ENCODE measurements at regions not wholly inside any gene's neighbourhood (a gene's known extent, or its start where the extent isn't known, plus 50 kb on each side); places are given as distances from the start of the nearest gene placed in this dataset.
"Not testable (repeated sequence)": the region's sequence is repeated elsewhere in the genome, so short reads cannot be mapped to it uniquely, and the experiment has no call there.

DNA sequence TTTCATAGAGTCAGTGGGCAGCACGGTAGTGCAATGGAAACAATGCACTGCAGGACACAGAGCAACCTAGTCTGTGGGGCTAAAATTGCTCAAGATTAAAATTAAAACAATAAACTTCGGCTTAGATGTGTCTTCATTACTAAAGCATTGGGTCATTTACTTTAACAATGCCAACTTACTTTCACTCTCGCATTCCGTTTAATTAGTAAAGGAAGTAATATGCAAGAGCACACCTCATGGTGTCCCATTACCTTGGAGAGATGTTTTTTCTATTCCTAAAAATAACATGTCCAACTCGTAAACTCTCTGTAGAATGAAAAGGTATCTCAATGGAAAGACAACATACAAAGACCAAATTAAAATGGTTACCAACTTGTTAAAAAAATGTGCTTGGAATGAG lies 738.4 kb downstream of the PCDH17 start:
- H3K36me3 ChIP-seq (ENCODE audit: control insufficient read depth, low read length), result no peaks in the 10 kb centered on the region
- no peaks in the 10 kb centered on the region for H4K20me1 ChIP-seq (ENCODE audit: control insufficient read depth, insufficient read depth, low read depth, low read length)
- H3K27ac ChIP-seq (ENCODE audit: low read depth, low read length), result no peak overlapping the region

DNA sequence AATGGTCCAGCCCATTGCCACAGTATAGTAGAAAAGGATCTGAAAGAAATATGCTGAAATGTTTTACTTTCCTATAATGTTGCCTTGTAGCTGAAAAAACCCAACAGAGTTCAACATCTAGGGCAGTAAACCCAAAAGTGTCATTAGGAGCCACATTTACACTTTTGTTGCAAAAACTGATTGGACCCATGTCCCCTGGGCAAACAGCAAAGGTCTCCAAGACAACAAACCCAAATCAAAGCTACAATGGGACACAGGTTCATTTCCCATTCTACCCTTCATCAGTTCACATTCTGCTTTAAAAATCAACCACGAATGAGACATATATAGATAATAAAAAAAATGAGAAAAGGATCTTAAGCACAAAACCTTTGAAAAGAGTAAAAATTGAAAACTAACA lies 744.8 kb downstream of the PCDH17 start:
- no peaks in the 10 kb centered on the region for H3F3A ChIP-seq (ENCODE audit: control insufficient read depth, insufficient read depth)
- H3K4me1 ChIP-seq (ENCODE audit: control insufficient read depth, low read length), result no peaks in the 10 kb centered on the region
- H3K27me3 ChIP-seq (ENCODE audit: control insufficient read depth, low read length), result no peaks in the 10 kb centered on the region
- no peaks in the 10 kb centered on the region for H4K20me1 ChIP-seq (ENCODE audit: control insufficient read depth, insufficient read depth, low read depth, low read length)
- no peak overlapping the region for H3K4me3 ChIP-seq (ENCODE audit: low read length)
- H3K4me2 ChIP-seq (ENCODE audit: low read length), result no peak overlapping the region
- no peaks in the 10 kb centered on the region for H3K36me3 ChIP-seq (ENCODE audit: control insufficient read depth, low read length)
- TF ChIP-seq EZH2phosphoT487 (IDR thresholded peaks at IDR 0.05; ENCODE audit: borderline replicate concordance, low read length), result no peak
- no peaks in the 10 kb centered on the region for H3K79me2 ChIP-seq (ENCODE audit: control insufficient read depth, low read length)
- H3K9me2 ChIP-seq (replicated peaks; ENCODE audit: control insufficient read depth, low read length), result no peaks in the 10 kb centered on the region
- no peak overlapping the region for H3K27ac ChIP-seq (ENCODE audit: low read depth, low read length)
- H3K9me3 ChIP-seq (ENCODE audit: control insufficient read depth, insufficient read depth, low read length), result no peaks in the 10 kb centered on the region

More for the DNA sequence above, 738.4 kb downstream of the PCDH17 start:
- Histone ChIP-seq H3K4me3 (ENCODE audit: low read length) (no peak overlapping the region), H3K4me2 (ENCODE audit: low read length) (no peak overlapping the region), H3F3A (ENCODE audit: control insufficient read depth, insufficient read depth) (no peaks in the 10 kb centered on the region), H3K27me3 (ENCODE audit: control insufficient read depth, low read length) (no peaks in the 10 kb centered on the region), H3K9me3 (ENCODE audit: control insufficient read depth, insufficient read depth, low read length) (no peaks in the 10 kb centered on the region), H3K9me2 (replicated peaks; ENCODE audit: control insufficient read depth, low read length) (no peaks in the 10 kb centered on the region), H3K4me1 (ENCODE audit: control insufficient read depth, low read length) (no peaks in the 10 kb centered on the region), H3K79me2 (ENCODE audit: control insufficient read depth, low read length) (no peaks in the 10 kb centered on the region)
- TF ChIP-seq, protein P1, sequence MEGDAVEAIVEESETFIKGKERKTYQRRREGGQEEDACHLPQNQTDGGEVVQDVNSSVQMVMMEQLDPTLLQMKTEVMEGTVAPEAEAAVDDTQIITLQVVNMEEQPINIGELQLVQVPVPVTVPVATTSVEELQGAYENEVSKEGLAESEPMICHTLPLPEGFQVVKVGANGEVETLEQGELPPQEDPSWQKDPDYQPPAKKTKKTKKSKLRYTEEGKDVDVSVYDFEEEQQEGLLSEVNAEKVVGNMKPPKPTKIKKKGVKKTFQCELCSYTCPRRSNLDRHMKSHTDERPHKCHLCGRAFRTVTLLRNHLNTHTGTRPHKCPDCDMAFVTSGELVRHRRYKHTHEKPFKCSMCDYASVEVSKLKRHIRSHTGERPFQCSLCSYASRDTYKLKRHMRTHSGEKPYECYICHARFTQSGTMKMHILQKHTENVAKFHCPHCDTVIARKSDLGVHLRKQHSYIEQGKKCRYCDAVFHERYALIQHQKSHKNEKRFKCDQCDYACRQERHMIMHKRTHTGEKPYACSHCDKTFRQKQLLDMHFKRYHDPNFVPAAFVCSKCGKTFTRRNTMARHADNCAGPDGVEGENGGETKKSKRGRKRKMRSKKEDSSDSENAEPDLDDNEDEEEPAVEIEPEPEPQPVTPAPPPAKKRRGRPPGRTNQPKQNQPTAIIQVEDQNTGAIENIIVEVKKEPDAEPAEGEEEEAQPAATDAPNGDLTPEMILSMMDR (IDR thresholded peaks at IDR 0.05; ENCODE audit: low read depth, low read length, poor library complexity, severe bottlenecking), result no peak
- no peak for TF ChIP-seq EZH2phosphoT487 (IDR thresholded peaks at IDR 0.05; ENCODE audit: borderline replicate concordance, low read length)

DNA sequence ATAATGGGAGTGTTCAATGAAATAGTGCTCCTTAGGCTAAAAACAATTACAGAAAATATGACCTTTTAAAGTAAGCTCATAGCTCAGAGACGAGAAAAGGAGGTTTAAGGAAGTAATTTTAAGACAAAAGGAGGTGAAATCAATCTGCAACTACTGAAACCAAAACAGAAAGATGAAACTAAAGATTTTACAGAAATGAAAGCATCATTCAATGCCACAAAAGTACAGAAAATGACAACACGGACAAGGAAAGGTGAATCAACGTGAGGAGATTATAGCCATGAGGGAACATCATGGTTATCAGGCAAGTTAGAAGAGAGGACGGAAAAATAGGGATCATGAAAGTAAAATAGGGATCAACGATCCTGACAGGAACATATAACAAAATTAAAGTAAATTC lies 745.2 kb downstream of the PCDH17 start:
- no peak overlapping the region for H3K4me2 ChIP-seq (ENCODE audit: low read length)
- H3K9me2 ChIP-seq (replicated peaks; ENCODE audit: control insufficient read depth, low read length), result no peaks in the 10 kb centered on the region
- no peaks in the 10 kb centered on the region for H3K4me1 ChIP-seq (ENCODE audit: control insufficient read depth, low read length)
- no peaks in the 10 kb centered on the region for H3K79me2 ChIP-seq (ENCODE audit: control insufficient read depth, low read length)
- no peak overlapping the region for H3K4me3 ChIP-seq (ENCODE audit: low read length)
- TF ChIP-seq EZH2phosphoT487 (IDR thresholded peaks at IDR 0.05; ENCODE audit: borderline replicate concordance, low read length), result no peak
- TF ChIP-seq, protein P1 (IDR thresholded peaks at IDR 0.05; ENCODE audit: low read depth, low read length, poor library complexity, severe bottlenecking), result no peak
- no peaks in the 10 kb centered on the region for H3K9me3 ChIP-seq (ENCODE audit: control insufficient read depth, insufficient read depth, low read length)
- H3K27me3 ChIP-seq (ENCODE audit: control insufficient read depth, low read length), result no peaks in the 10 kb centered on the region
- no peaks in the 10 kb centered on the region for H3K36me3 ChIP-seq (ENCODE audit: control insufficient read depth, low read length)
- H3K27ac ChIP-seq (ENCODE audit: low read depth, low read length), result no peak overlapping the region
- no peaks in the 10 kb centered on the region for H3F3A ChIP-seq (ENCODE audit: control insufficient read depth, insufficient read depth)
- H4K20me1 ChIP-seq (ENCODE audit: control insufficient read depth, insufficient read depth, low read depth, low read length), result no peaks in the 10 kb centered on the region

DNA sequence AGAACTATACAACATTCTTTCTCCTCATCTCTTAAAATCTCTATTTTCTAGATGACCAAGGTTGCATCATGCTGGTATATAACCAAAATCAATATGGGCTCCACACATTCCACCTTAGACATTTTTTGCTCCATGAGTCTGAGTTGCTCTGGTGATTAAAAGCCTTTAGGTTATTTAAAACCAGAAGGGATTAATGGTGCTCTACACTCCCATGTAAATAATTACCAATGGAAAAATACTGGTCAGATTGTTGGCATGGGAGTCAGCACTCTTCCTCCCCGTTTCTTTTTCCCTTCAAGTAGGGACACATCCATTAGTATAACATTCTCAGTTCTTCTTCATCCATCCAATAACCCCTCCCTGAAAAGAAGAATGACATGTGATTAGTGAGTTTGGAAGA lies 747.7 kb downstream of the PCDH17 start:
- Histone ChIP-seq H3F3A (ENCODE audit: control insufficient read depth, insufficient read depth) (no peaks in the 10 kb centered on the region), H3K9me2 (replicated peaks; ENCODE audit: control insufficient read depth, low read length) (no peaks in the 10 kb centered on the region), H3K27me3 (ENCODE audit: control insufficient read depth, low read length) (no peaks in the 10 kb centered on the region), H3K79me2 (ENCODE audit: control insufficient read depth, low read length) (no peaks in the 10 kb centered on the region), H3K27ac (ENCODE audit: low read depth, low read length) (no peak overlapping the region), H3K4me2 (ENCODE audit: low read length) (no peak overlapping the region), H3K9me3 (ENCODE audit: control insufficient read depth, insufficient read depth, low read length) (no peaks in the 10 kb centered on the region), H3K4me3 (ENCODE audit: low read length) (no peak overlapping the region), H4K20me1 (ENCODE audit: control insufficient read depth, insufficient read depth, low read depth, low read length) (no peaks in the 10 kb centered on the region), H3K36me3 (ENCODE audit: control insufficient read depth, low read length) (no peaks in the 10 kb centered on the region), H3K4me1 (ENCODE audit: control insufficient read depth, low read length) (no peaks in the 10 kb centered on the region)
- TF ChIP-seq, protein P1 (IDR thresholded peaks at IDR 0.05; ENCODE audit: low read depth, low read length, poor library complexity, severe bottlenecking), result no peak
- no peak for TF ChIP-seq EZH2phosphoT487 (IDR thresholded peaks at IDR 0.05; ENCODE audit: borderline replicate concordance, low read length)

DNA sequence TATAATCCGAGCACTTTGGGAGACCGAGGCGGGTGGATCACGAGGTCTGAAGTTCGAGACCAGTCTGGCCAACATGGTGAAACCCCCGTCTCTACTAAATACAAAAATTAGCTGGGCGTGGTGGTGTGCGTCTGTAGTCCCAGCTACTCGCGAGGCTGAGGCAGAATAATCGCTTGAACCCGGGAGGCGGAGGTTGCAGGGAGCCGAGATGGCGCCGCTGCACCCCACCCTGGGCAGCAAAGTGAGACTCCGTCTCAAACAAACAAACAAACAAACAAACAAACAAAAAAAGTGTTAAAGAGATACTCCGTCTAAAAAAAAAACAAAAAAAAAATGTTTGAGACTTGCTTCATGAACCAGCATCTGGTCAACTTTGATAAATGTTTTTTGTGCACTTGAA lies 753.8 kb downstream of the PCDH17 start:
- not testable (repeated sequence) for H3K4me2 ChIP-seq (ENCODE audit: low read length); H3K27me3 ChIP-seq (ENCODE audit: control insufficient read depth, low read length); H3K4me3 ChIP-seq (ENCODE audit: low read length); H3K27ac ChIP-seq (ENCODE audit: low read depth, low read length); H3K79me2 ChIP-seq (ENCODE audit: control insufficient read depth, low read length); H3K4me1 ChIP-seq (ENCODE audit: control insufficient read depth, low read length); H3K9me3 ChIP-seq (ENCODE audit: control insufficient read depth, insufficient read depth, low read length); H3F3A ChIP-seq (ENCODE audit: control insufficient read depth, insufficient read depth); H3K9me2 ChIP-seq (replicated peaks; ENCODE audit: control insufficient read depth, low read length); H4K20me1 ChIP-seq (ENCODE audit: control insufficient read depth, insufficient read depth, low read depth, low read length); H3K36me3 ChIP-seq (ENCODE audit: control insufficient read depth, low read length)

All from DOHH2 (cell line).